Transverse colon (tissue), 4 donors: ENCODE measurements at regions not wholly inside any gene's neighbourhood (a gene's known extent, or its start where the extent isn't known, plus 50 kb on each side); places are given as distances from the start of the nearest gene placed in this dataset.
"Not testable (repeated sequence)": the region's sequence is repeated elsewhere in the genome, so short reads cannot be mapped to it uniquely, and the experiment has no call there.

Source experiments
- DNase-seq: peaks from one replicate; pipeline ENCODE4 v3.0.0-alpha.2; 2019
- H3K27ac ChIP-seq, 4 donors: fragments of 200-600 bp; sonication (generic); 2 replicates each; pipeline ENCODE4 v1.5.1; 2016 to 2018; ENCODE audit warnings: inconsistent platforms in 4 of 4
- H3K27me3 ChIP-seq: fragments of 200-600 bp; sonication (generic); 2 replicates; pipeline ENCODE4 v1.5.1; 2017; ENCODE audit warnings: inconsistent platforms
- H3K36me3 ChIP-seq, 4 donors: fragments of 200-600 bp; sonication (generic); 2 replicates each; pipeline ENCODE4 v1.5.1; 2017 to 2019; ENCODE audit warnings: inconsistent platforms in 4 of 4
- H3K4me1 ChIP-seq, 4 donors: fragments of 200-600 bp; sonication (generic); 2 replicates each; pipeline ENCODE4 v1.5.1; 2017 to 2020; ENCODE audit warnings: inconsistent platforms in 4 of 4
- H3K4me3 ChIP-seq, 4 donors: fragments of 200-600 bp; sonication (generic); 1 replicate in 1 of 4; 2 replicates in 3 of 4; pipeline versions ENCODE4 v1.5.1 to v1.6.1; 2017 to 2019; ENCODE audit warnings: inconsistent platforms in 4 of 4
- H3K9me3 ChIP-seq, 2 donors: fragments of 200-600 bp; sonication (generic); 2 replicates each; pipeline ENCODE4 v1.5.1; 2017 to 2019; ENCODE audit warnings: inconsistent platforms in 2 of 2
- CTCF ChIP-seq, 5 experiments: fragments of 200-600 bp in 3 of 5; fragments of 450-650 bp in 2 of 5; sonication (generic) in 3 of 5; IDR thresholded peaks; 1 replicate in 2 of 5; 2 replicates in 3 of 5; pipeline ENCODE4 v1.5.1; 2016 to 2017; ENCODE audit warnings: antibody characterized with exemption in 5 of 5, inconsistent platforms in 3 of 5, mild to moderate bottlenecking in 2 of 5, moderate library complexity in 1 of 5
- EP300 ChIP-seq: sonication (generic); formaldehyde crosslinking; IDR thresholded peaks from one replicate; pipeline ENCODE4 v1.6.1; 2017; ENCODE audit warnings: antibody characterized with exemption, low read depth
- POLR2A ChIP-seq: fragments of 450-650 bp; IDR thresholded peaks from one replicate; pipeline ENCODE4 v1.6.1; 2016; ENCODE audit warnings: antibody characterized with exemption, mild to moderate bottlenecking, moderate library complexity
- POLR2AphosphoS5 ChIP-seq, 3 donors: sonication (generic); formaldehyde crosslinking; IDR thresholded peaks; one replicate each; pipeline ENCODE4 v1.6.1; 2016; ENCODE audit warnings: antibody characterized with exemption in 3 of 3
- WGBS, 2 donors: methylation state at CpG; one replicate each; pipeline ENCODE4 v1.1.5; 2018; ENCODE audit warnings: low coverage in 1 of 2; 5-methylcytosine and 5-hydroxymethylcytosine counted together
- in situ Hi-C, 4 donors: fragments of 200-750 bp; cut with MboI; loops; one replicate each; pipeline versions ENCODE4 v1.15.0 to v1.15.1; 2017; ENCODE audit warnings: low sequenced_read_pairs in 3 of 4, low pct_ligation_motif_present in 1 of 4, low pct_unique_long_range_greater_than_20kb in 1 of 4
- intact Hi-C: fragments of 100-400 bp; cut with DNase I; formaldehyde crosslinking; loops from one replicate; pipeline ENCODE4 v1.15.1; 2023; ENCODE audit warnings: low total_unique reads

- Histone ChIP-seq H3K4me3 (no peak overlapping the region), H3K4me1 (no peaks in the 10 kb centered on the region), H3K27ac (no peak overlapping the region), H3K9me3 (no peaks in the 10 kb centered on the region), H3K36me3 (no peaks in the 10 kb centered on the region), H3K27me3 (no peaks in the 10 kb centered on the region)
- no peak for DNase-seq
- intact Hi-C loops (no loop called here), in situ Hi-C loops (no loop called here)
- TF ChIP-seq CTCF (IDR thresholded peaks at IDR 0.05) (no peak), POLR2A (no peak), EP300 (no peak), POLR2AphosphoS5 (IDR thresholded peaks at IDR 0.05) (no peak)
- WGBS, 2 donors: 69 to 89% methylated on average over 1 to 5 of the region's 5 CpGs
Measured at GRCh38 chr13:42490676-42491075, 83.3 kb upstream of the TNFSF11 start.

- no peaks in the 10 kb centered on the region for H3K36me3 ChIP-seq
- in situ Hi-C loops (no loop called here), intact Hi-C loops (no loop called here)
- TF ChIP-seq POLR2AphosphoS5 (IDR thresholded peaks at IDR 0.05): no peak
- 82% methylated on average over 4 of the region's 4 CpGs; no CpG with 5 or more reads in 1 of the 2 donors for WGBS, 2 donors
- no peak overlapping the region for H3K27ac ChIP-seq
- H3K4me1 ChIP-seq: no peaks in the 10 kb centered on the region
- H3K4me3 ChIP-seq: no peak overlapping the region
- no peaks in the 10 kb centered on the region for H3K27me3 ChIP-seq
- no peaks in the 10 kb centered on the region for H3K9me3 ChIP-seq
- no peak for DNase-seq
Measured at GRCh38 chr13:42492372-42492920, 81.5 kb upstream of the TNFSF11 start.

- 74 to 81% methylated on average over 3 of the region's 3 CpGs for WGBS, 2 donors
- Histone ChIP-seq H3K27me3 (no peaks in the 10 kb centered on the region), H3K9me3 (no peaks in the 10 kb centered on the region), H3K27ac (no peak overlapping the region), H3K36me3 (no peaks in the 10 kb centered on the region), H3K4me1 (no peaks in the 10 kb centered on the region), H3K4me3 (no peak overlapping the region)
- in situ Hi-C loops (no loop called here), intact Hi-C loops (no loop called here)
- no peak for DNase-seq
- TF ChIP-seq POLR2A: no peak
- TF ChIP-seq CTCF (IDR thresholded peaks at IDR 0.05): no peak
- no peak for TF ChIP-seq EP300
- TF ChIP-seq POLR2AphosphoS5 (IDR thresholded peaks at IDR 0.05): no peak
Measured at GRCh38 chr13:42494157-42494556, 79.8 kb upstream of the TNFSF11 start.

- Histone ChIP-seq H3K4me1 (no peaks in the 10 kb centered on the region), H3K4me3 (no peak overlapping the region), H3K27me3 (no peaks in the 10 kb centered on the region), H3K36me3 (no peaks in the 10 kb centered on the region), H3K9me3 (no peaks in the 10 kb centered on the region), H3K27ac (no peak overlapping the region)
- no peak for TF ChIP-seq CTCF (IDR thresholded peaks at IDR 0.05)
- in situ Hi-C loops: no loop called here
- intact Hi-C loops: no loop called here
- no peak for DNase-seq
Measured at GRCh38 chr13:42495255-42495654, 78.7 kb upstream of the TNFSF11 start.

- intact Hi-C loops (no loop called here), in situ Hi-C loops (no loop called here)
- H3K4me1 ChIP-seq: no peaks in the 10 kb centered on the region
- no peaks in the 10 kb centered on the region for H3K36me3 ChIP-seq
- 72 to 76% methylated on average over 2 to 7 of the region's 7 CpGs for WGBS, 2 donors
- no peaks in the 10 kb centered on the region for H3K9me3 ChIP-seq
- H3K27me3 ChIP-seq: no peaks in the 10 kb centered on the region
- no peak for TF ChIP-seq POLR2AphosphoS5 (IDR thresholded peaks at IDR 0.05)
- TF ChIP-seq EP300: no peak
- TF ChIP-seq POLR2A: no peak
- TF ChIP-seq CTCF (IDR thresholded peaks at IDR 0.05): no peak
- H3K27ac ChIP-seq: no peak overlapping the region
- DNase-seq: no peak
- H3K4me3 ChIP-seq: no peak overlapping the region
Measured at GRCh38 chr13:42495751-42496150, 78.2 kb upstream of the TNFSF11 start.

- in situ Hi-C loops, H3K4me1 ChIP-seq, H3K4me3 ChIP-seq, DNase-seq, intact Hi-C loops, H3K9me3 ChIP-seq, H3K36me3 ChIP-seq, H3K27me3 ChIP-seq, H3K27ac ChIP-seq: not testable (repeated sequence)
- 73 to 83% methylated on average over 5 to 10 of the region's 10 CpGs for WGBS, 2 donors
Measured at GRCh38 chr13:42496926-42497554, 76.9 kb upstream of the TNFSF11 start.
